Heart left ventricle (tissue), 13 donors: ENCODE measurements at regions not wholly inside any gene's neighbourhood (a gene's known extent, or its start where the extent isn't known, plus 50 kb on each side); places are given as distances from the start of the nearest gene placed in this dataset.

Source experiments
- POLR2A ChIP-seq, 2 donors: fragments of 450-650 bp; IDR thresholded peaks; one replicate each; pipeline ENCODE4 v1.6.1; 2017; ENCODE audit warnings: antibody characterized with exemption in 2 of 2, mild to moderate bottlenecking in 2 of 2, moderate library complexity in 2 of 2
- TF ChIP-seq, protein P1 (sequence below), 12 donors: fragments of 200-600 bp; sonication (generic) in 4 of 12; IDR thresholded peaks; one replicate each; pipeline versions ENCODE4 v1.5.0 to v1.8.0; 2018 to 2022; ENCODE audit warnings: antibody characterized with exemption in 12 of 12, mild to moderate bottlenecking in 5 of 12
- donor health status: ischemic (EF 13 %, LVEDD 7.1; RV severe dilation, severe dysfunction).
- donor health status: DM: no; HTN: yes; CAD: no.
- donor health status: DM: no; HTN: no; CAD: no.
- donor health status: ischemic (EF 25% LVEDD 6.9; RV normal size, moderate dysfunction).
- donor health status: ischemic (EF 25% LVEDD 5.7; RV mildly dilated, moderate dysfunction).
- donor health status: ischemic (EF 35%, LVEDD 5.7; RV mildly dilated, moderate dysfunction).
- donor health status: nonischemic (EF 11% LVEDD 7.7; RV severe dilation, severe dysfunction).
- donor health status: DM: yes; HTN: yes; CAD: no.
- donor health status: PGD.
- donor health status: ischemic (EF 29% LVEDD 5.4; RV normal size, mild dysfunction).
- donor health status: nonischemic (EF 23%, LVEDD 6.1; RV moderate dilation, normal function).

DNA sequence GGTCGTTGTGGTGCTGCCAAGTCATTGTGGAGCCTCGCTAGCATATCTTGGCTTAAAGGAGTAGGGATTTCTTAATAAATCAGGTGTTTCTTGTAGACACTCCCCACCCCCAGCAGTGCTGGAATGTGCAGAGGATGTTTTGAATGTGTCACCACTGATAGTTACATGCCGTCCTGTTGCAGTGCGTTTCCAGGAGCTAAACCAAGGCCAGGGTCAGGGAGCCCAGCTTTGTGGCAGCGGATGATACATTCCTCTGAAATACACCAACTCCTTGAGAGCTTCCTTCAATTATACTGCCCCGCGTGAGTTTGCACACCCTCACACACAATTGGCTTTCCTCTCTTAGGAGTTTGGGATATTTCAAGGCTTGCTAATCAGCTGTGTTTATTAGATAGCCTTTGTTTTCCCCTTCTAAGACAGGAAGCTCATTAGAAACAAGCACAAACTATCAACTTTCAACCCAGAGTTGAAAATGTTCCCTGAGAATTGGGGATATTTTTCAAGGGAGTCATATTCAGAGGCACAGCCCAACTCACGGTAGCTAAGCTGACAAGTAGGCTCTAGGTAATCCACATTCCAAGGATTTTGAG, 154.9 kb downstream of the C12orf75 start:
- TF ChIP-seq, protein P1, sequence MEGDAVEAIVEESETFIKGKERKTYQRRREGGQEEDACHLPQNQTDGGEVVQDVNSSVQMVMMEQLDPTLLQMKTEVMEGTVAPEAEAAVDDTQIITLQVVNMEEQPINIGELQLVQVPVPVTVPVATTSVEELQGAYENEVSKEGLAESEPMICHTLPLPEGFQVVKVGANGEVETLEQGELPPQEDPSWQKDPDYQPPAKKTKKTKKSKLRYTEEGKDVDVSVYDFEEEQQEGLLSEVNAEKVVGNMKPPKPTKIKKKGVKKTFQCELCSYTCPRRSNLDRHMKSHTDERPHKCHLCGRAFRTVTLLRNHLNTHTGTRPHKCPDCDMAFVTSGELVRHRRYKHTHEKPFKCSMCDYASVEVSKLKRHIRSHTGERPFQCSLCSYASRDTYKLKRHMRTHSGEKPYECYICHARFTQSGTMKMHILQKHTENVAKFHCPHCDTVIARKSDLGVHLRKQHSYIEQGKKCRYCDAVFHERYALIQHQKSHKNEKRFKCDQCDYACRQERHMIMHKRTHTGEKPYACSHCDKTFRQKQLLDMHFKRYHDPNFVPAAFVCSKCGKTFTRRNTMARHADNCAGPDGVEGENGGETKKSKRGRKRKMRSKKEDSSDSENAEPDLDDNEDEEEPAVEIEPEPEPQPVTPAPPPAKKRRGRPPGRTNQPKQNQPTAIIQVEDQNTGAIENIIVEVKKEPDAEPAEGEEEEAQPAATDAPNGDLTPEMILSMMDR (IDR thresholded peaks at IDR 0.05), result no peak
- TF ChIP-seq POLR2A (IDR thresholded peaks at IDR 0.05), result no peak
